HG03521 (cell line): ENCODE measurements at regions not wholly inside any gene's neighbourhood (a gene's known extent, or its start where the extent isn't known, plus 50 kb on each side); places are given as distances from the start of the nearest gene placed in this dataset.

Experiments used
- ATAC-seq: cut with Tn5 transposase; IDR thresholded peaks from one replicate; pipeline ENCODE4 v1.9.1; 2021; ENCODE audit warnings: mild to moderate bottlenecking, moderate library complexity; ENCODE audit not compliant: unreplicated experiment

GRCh38 chr5:158644301-158644700, 455.4 kb downstream of the EBF1 start:
- ATAC-seq, result no peak

GRCh38 chr5:158643840-158644239, 455.9 kb downstream of the EBF1 start:
- no peak for ATAC-seq

DNA sequence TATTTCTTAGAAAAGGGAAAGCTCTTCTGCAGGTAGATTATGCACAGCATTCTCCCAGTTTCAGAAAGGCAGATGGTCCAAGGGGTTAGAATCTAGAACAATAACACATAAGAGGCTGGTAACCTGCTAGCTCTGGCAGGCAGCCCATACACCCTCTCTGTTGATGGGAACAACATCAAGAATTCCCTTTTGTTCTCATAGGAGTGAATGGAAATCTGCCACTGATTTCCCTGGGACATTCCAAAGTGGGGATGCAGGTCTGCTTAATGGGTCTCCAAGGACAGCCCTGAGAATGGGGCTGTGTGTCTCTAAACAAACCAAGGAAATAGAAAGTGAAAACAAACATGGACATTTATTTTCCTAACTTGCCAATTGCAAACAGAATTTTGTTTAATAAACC, 456.8 kb downstream of the EBF1 start:
- no peak for ATAC-seq

DNA sequence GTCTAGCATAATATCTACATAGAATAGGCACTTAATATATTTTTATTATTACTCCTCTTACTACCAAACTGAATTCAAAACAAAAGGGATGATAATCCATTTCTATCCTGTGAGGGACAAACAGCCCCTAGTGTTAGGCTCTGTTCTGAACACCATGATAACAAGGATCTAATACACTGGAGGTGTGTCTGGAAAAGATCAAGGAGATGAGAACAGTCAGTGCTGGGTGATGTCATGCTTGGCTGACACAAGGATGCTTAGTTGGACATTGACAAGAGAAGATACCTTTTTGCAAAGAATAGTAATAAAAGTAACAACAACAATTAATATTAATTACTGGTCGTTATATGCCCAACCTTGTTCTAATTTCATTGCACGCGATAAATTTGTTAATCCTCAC, 458.7 kb downstream of the EBF1 start:
- ATAC-seq, result no peak

DNA sequence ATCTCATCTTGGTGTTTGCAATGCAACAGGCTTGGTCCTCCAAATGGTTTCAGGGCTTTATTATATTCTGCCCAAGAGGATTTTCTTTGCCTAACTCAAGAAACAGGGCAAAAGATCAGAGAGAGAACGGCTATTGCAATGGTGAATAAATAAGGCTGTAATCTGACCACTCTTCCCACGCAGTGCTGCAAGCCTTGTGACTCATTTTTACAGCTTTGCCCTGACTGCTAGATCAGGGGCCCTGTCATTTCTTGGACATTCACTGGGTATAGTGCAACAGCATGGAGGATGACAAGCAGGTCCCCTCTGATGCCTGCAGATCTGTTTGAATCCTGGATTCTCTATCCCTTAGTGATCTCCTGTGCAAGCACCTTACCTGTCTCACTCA, 459.1 kb downstream of the EBF1 start:
- no peak for ATAC-seq

GRCh38 chr5:158639881-158640592, 459.7 kb downstream of the EBF1 start:
- ATAC-seq, result no peak

- no peak for ATAC-seq
Measured at GRCh38 chr5:158638396-158638795, 461.3 kb downstream of the EBF1 start.

- no peak for ATAC-seq
Measured at GRCh38 chr5:158637039-158637438, 462.7 kb downstream of the EBF1 start.

GRCh38 chr5:158635565-158635964, 464.2 kb downstream of the EBF1 start:
- ATAC-seq, result no peak

- ATAC-seq, result no peak
Measured at GRCh38 chr5:158634714-158635113, 465.0 kb downstream of the EBF1 start.

DNA sequence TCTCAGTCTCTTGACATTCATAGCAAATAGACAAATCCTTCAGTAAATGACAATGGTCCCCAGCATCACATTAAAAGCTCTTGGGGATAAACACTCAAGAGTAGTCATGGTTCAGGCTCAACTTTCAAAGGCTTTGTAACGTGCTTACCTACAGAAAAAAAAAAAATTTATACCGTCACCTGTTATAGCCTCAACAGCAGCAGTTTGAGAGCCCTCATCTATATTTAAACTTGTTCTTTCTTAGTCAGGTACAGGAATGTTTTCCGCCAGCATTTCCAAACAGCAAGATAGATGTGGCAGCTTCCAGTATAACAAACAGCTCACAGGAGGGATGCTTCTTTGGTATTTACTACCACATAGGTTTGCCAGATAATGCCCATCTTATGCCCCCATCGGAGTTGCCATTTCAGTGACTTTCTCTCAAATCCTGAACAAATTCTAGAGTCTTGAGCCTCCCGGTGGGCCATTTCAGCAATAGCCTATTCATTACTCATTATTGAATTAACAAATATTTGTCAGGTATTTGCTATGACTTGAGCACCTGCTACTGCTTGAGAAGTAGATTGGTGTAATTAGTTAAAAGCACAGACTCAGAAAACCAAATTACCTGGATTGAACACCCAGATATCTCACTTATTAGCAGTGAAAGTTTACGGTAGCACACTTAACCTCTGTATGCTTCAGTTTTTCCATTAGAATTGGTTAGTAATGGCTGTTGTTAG, 470.0 kb downstream of the EBF1 start:
- ATAC-seq, result no peak

DNA sequence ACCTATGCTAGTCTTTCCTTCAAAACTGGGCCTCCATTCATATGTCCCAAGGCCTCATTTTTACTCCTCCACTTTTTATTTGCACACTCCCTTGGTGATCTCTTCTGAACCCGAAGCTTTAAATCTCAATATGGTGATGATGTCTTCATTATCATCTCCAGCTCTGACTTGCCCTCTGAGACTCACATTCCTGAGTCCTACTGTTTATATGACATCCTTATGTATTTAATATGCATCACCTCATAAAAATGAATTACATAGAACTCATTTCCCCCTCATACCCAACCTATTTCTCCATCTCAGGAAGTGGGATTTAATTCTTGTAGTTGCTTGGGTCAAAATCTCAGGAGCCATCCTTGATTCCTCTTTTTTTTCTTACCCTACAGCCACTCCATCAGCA, 473.0 kb downstream of the EBF1 start:
- ATAC-seq, result no peak

GRCh38 chr5:158623971-158624370, 475.7 kb downstream of the EBF1 start:
- no peak for ATAC-seq

DNA sequence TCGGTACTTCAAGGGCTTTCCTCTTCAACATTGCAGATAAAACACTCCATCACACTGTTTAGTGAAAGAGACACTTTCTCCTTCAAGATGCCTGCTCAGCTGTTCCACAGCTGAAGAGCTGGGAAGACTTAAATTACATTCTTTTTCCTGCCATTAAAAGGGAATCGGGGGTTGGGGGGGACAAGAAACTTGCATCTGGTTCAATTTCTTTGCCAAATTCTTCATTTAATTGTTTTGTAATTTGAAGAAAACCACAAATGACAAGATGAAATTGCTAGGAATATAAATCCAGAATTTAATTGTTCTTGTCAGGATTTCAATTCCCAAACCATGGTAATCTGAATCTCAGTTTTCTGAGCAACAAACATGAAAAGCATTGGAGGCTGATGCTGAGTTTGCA, 478.3 kb downstream of the EBF1 start:
- ATAC-seq, result no peak

- ATAC-seq, result no peak
Measured at GRCh38 chr5:158619083-158619788, 480.5 kb downstream of the EBF1 start.

GRCh38 chr5:158618256-158618655, 481.5 kb downstream of the EBF1 start:
- no peak for ATAC-seq

DNA sequence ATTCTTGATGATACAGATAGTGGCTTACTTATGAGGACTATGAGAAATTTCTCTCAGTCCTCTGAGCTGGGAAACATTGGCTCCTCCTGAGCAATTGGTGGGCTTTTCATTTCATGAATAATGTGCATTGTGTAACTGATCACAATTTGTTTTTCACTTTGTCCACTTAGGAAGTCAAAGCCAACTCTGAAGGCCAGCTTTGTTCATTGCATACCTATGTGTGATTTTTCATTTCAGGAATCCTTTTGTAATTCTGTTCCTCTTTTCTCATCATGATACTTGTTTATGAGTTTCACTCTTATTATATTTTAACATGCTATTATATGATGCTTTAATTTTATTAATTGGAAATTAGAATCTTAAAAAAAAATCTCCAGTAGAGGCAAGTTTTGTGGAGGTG, 483.0 kb downstream of the EBF1 start:
- ATAC-seq, result no peak

- ATAC-seq, result no peak
Measured at GRCh38 chr5:158614951-158615350, 484.8 kb downstream of the EBF1 start.

- ATAC-seq, result no peak
Measured at GRCh38 chr5:158611581-158611980, 488.1 kb downstream of the EBF1 start.

DNA sequence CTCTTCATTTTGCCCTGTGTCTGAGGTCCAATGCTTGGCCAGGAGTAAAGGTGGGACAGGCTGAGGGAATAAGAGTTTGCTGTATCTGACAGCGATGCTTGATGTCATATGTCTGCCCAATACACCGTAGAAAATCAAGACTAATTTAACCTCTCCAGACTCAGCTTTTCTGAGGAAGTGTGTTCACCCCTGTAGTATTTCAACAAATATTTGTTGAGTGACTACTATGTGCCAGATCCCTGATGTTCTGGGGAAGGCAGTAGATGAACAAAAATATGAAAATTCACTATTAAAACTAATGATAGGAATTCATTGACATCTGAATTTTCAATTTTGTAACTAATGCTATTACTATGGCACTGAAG, 489.7 kb downstream of the EBF1 start:
- no peak for ATAC-seq

DNA sequence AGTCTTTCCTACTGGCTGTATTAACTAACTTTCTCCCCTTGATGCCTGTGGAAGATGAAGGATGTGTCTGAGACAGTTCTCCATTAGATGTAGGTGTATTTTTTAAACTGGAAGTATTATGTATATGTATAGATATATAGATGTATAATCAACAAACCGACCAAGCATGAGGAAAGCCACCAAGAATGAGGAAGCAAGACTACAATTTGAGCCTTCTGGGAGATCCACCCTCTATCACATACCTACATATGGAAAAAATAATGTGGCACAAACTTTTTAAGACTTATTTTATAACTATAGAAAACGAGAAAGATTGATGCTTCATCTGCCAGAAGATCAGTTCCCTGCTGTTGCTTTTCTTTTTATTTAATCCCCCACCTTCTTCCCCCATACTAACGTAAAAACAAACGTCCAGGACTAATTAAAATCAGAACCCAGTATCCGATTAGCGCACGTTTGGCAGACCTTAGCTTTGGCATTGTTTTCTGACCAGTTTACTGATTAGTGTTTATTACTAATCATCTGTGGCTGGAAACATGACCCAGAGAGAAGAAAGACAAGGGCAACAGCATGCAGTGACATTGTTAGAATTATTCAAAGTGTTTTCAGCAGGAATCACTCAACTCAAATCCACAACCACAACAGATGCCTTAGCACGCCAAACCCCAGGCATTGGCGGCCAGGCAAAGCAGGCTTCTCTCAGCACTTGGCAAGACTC, 490.2 kb downstream of the EBF1 start:
- no peak for ATAC-seq
